Activated naive CD4-positive, alpha-beta T cell treated with anti-CD3 and anti-CD28 coated beads for 36 hours (primary cell): ENCODE measurements at regions not wholly inside any gene's neighbourhood (a gene's known extent, or its start where the extent isn't known, plus 50 kb on each side); places are given as distances from the start of the nearest gene placed in this dataset.

Experiments
- CTCF ChIA-PET: fragments of 350-600 bp; sonication (Branson Sonifier 250); formaldehyde crosslinking; loops from one replicate; lab custom pipeline; 2021; ENCODE audit warnings: antibody characterized with exemption; lab: Charles Lee
- DNase-seq: peaks from one replicate; pipeline ENCODE4 v3.0.0-alpha.2; 2020
- H3K27ac Mint-ChIP-seq: one replicate; pipeline ENCODE4 v1.8.0; 2021; ENCODE audit warnings: mild to moderate bottlenecking, mixed read lengths
- H3K27me3 Mint-ChIP-seq: one replicate; pipeline ENCODE4 v1.8.0; 2021; ENCODE audit warnings: low read depth, mixed read lengths
- H3K36me3 Mint-ChIP-seq: one replicate; pipeline ENCODE4 v1.8.0; 2021; ENCODE audit warnings: low read depth, mixed read lengths
- H3K4me1 Mint-ChIP-seq: one replicate; pipeline ENCODE4 v1.8.0; 2021; ENCODE audit warnings: low read depth, mixed read lengths
- H3K4me3 Mint-ChIP-seq: one replicate; pipeline ENCODE4 v1.8.0; 2021; ENCODE audit warnings: mild to moderate bottlenecking, moderate library complexity, mixed read lengths
- H3K9me3 Mint-ChIP-seq: one replicate; pipeline ENCODE4 v1.8.0; 2021; ENCODE audit warnings: mixed read lengths
- intact Hi-C: fragments of 100-400 bp; cut with micrococcal nuclease; formaldehyde crosslinking; loops from one replicate; pipeline ENCODE4 v1.15.1; 2023

GRCh38 chr6:28693751-28694443, 168.2 kb downstream of the GPX5 start:
- Mint-ChIP-seq H3K27me3 (peaks cover 80% of the 10 kb centered on the region), H3K4me1 (peaks cover 26% of the 10 kb centered on the region), H3K36me3 (peaks cover 4% of the 10 kb centered on the region), H3K4me3 (peak overlapping the region; percentile 25), H3K9me3 (no peaks in the 10 kb centered on the region), H3K27ac (no peak overlapping the region)
- DNase-seq: no peak
- CTCF ChIA-PET: interaction anchor here (0.6 to 1.5 kb wide), 3 partner anchors 89 to 322 kb away, joined by 3 to 5 read pairs (median 4); no protein-coding TSS in a partner anchor
- intact Hi-C loops: loop anchor here (5.0 kb wide), 1 partner anchor 33 kb away; no protein-coding TSS in a partner anchor

DNA sequence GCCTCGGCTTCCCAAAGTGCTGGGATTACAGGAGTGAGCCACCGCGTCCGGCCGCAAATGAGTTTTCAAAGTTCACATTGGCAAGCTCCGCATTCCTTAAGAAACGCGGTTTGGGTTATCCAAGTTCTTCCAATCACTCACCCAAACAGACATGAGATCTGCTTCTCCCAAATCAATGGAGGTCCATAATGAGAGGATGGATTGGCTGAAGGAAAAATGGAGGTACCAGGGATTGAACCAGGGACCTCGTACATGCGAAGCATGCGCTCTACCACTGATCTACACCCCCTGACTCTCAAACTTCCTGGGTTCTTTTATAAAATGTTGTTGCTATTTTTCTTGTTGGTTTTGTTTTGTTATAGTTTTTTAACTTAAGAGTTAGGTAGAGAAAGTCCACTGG, 170.0 kb downstream of the GPX5 start:
- H3K9me3 Mint-ChIP-seq: no peaks in the 10 kb centered on the region
- DNase-seq: no peak
- CTCF ChIA-PET: interaction anchor here (0.6 kb wide), 1 partner anchor 1400 kb away, joined by 4 read pairs; no protein-coding TSS in a partner anchor
- peaks cover 84% of the 10 kb centered on the region for H3K27me3 Mint-ChIP-seq
- intact Hi-C loops: no loop called here
- peaks cover 26% of the 10 kb centered on the region for H3K4me1 Mint-ChIP-seq
- H3K27ac Mint-ChIP-seq: peak overlapping the region; percentile 50
- peaks cover 4% of the 10 kb centered on the region for H3K36me3 Mint-ChIP-seq
- peak overlapping the region; percentile 52 for H3K4me3 Mint-ChIP-seq

DNA sequence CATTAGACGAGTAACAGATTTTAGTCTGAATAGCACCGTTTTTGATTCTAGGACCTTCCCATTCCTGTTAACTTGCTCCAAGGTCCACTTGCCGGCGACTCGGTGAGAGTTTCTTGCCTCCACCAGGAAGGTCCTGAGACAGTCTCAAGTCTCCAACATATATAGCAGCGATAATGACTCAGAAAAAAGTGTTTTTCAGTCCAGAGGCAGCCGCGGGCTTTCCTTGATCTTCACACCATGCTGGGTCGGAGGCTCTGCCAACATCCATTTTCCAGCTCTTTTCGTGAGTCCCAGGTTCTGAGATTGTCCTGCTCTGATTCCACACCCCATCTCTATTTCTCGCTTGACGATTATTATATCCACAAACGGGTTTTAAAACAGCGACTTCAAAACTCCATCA, 170.5 kb downstream of the GPX5 start:
- Mint-ChIP-seq H3K4me3 (peak overlapping the region; percentile 52), H3K4me1 (peaks cover 26% of the 10 kb centered on the region), H3K27me3 (peaks cover 82% of the 10 kb centered on the region), H3K9me3 (no peaks in the 10 kb centered on the region), H3K36me3 (peaks cover 4% of the 10 kb centered on the region), H3K27ac (peak overlapping the region; percentile 50)
- intact Hi-C loops: no loop called here
- CTCF ChIA-PET: no interaction called here
- DNase-seq: no peak

DNA sequence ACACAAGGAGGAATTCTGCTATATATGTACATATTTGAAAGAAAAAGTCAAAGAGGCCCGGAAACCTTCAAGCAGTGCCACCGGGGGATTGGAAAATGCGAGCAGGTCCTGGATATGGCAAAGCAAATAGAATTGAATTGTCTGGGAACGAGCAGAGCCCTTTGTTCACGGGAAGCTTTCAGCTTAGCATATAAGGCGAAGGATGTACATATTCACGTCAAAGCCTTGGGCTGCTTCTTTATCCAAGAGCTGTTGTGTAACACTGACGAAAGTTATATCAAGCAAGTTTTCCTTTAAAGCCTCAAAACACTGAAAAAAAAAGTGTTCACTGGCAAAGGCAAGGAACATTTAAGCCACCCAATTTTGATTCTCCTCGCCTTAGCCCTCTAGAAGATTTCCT, 171.0 kb downstream of the GPX5 start:
- Mint-ChIP-seq H3K27ac (no peak overlapping the region), H3K9me3 (no peaks in the 10 kb centered on the region), H3K36me3 (peaks cover 4% of the 10 kb centered on the region), H3K4me1 (peaks cover 26% of the 10 kb centered on the region), H3K4me3 (no peak overlapping the region), H3K27me3 (peaks cover 82% of the 10 kb centered on the region)
- no peak for DNase-seq
- intact Hi-C loops: no loop called here
- CTCF ChIA-PET: interaction anchor here (0.8 to 1.0 kb wide), 2 partner anchors 12 to 316 kb away, joined by 3 read pairs; no protein-coding TSS in a partner anchor

- peaks cover 6% of the 10 kb centered on the region for H3K4me1 Mint-ChIP-seq
- CTCF ChIA-PET: interaction anchor here (0.5 to 0.6 kb wide), 2 partner anchors 66 to 1478 kb away, joined by 3 to 4 read pairs; no protein-coding TSS in a partner anchor
- intact Hi-C loops: no loop called here
- H3K27me3 Mint-ChIP-seq: peaks cover 72% of the 10 kb centered on the region
- no peak overlapping the region for H3K27ac Mint-ChIP-seq
- DNase-seq: no peak
- H3K36me3 Mint-ChIP-seq: peaks cover 9% of the 10 kb centered on the region
- no peak overlapping the region for H3K4me3 Mint-ChIP-seq
- H3K9me3 Mint-ChIP-seq: peaks cover 20% of the 10 kb centered on the region
These were observed 182.0 kb downstream of the GPX5 start for GRCh38 chr6:28707387-28708282.

DNA sequence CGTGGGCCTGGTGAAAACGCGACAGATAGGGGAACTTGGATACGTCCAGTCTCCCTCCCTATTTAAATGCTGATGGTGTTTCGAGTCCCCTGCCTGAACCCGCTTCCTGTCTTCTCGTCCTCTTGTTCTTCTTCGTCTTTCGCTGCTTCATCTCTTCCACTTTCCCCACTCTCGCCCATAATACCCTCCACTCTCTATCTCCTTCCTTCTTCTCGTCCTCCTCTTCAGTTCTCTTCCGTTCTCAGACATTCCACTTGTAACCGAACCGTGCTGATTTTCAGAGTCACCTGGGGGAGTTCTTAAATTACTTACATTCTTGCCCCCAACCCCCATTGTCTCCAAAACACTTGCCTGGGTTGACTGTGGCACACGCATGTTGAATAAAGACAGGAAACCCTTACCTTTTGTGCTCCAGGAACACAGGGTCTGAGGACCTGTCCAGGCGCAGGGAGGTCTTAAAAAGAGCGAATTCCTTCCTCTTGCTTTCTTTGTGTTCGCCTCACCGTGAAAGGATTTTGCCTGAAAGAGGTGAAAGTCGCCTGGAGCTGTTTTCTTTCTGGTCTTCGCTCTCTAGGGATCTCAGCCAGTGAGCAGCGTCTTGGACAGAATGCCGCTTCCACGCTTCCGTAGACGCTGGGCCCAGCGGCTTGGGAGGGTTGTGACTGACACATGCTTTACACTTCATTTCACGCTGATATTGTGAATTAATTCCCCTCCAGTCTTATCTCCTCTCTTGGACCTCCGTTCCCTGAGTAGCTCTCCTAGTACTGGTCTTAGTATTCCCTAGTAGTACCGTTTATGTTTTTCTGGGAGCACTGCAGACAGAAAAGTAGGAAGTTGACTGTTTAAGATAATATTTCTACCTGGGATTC, 184.0 kb downstream of the GPX5 start:
- CTCF ChIA-PET: no interaction called here
- no peak for DNase-seq
- peak overlapping the region; percentile 38 for H3K4me3 Mint-ChIP-seq
- H3K27me3 Mint-ChIP-seq: peaks cover 71% of the 10 kb centered on the region
- no peak overlapping the region for H3K27ac Mint-ChIP-seq
- peaks cover 9% of the 10 kb centered on the region for H3K36me3 Mint-ChIP-seq
- peaks cover 20% of the 10 kb centered on the region for H3K9me3 Mint-ChIP-seq
- peaks cover 6% of the 10 kb centered on the region for H3K4me1 Mint-ChIP-seq
- intact Hi-C loops: no loop called here

DNA sequence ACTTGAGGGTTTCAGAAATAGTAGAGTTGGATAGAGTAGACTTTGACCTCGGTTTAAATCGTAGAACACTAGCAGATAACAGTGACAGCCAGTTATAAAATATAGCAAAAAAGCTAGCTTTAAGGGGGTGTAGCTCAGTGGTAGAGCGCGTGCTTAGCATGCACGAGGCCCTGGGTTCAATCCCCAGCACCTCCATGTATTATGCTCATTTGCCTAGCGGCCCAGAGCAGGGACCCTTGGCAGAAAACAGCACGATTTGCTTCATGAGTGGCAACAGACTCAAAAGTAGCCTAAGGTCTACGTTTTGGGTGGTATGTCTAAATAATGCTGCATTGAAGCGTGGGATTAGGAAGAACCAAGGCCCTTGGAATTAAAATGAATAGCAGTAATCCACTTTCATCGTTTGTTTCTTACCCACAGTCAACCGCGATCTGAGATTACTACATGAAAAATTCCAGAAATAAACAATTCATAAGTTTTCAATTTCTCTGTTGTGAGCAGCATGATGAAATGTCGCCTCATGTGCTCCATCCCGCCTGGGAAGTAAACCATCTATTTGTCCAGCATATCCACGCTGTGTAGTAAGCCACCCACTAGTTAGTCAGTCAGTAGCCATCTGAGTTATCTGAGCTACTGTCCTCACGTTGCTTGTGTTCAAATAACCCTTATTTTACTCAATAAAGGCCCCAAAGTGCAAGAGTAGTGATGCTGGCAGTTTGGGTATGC, 184.9 kb downstream of the GPX5 start:
- Mint-ChIP-seq H3K27me3 (peaks cover 71% of the 10 kb centered on the region), H3K4me1 (peaks cover 6% of the 10 kb centered on the region), H3K9me3 (peaks cover 20% of the 10 kb centered on the region), H3K4me3 (peak overlapping the region; percentile 38), H3K36me3 (peaks cover 9% of the 10 kb centered on the region), H3K27ac (no peak overlapping the region)
- DNase-seq: peak; percentile 33
- CTCF ChIA-PET: no interaction called here
- intact Hi-C loops: no loop called here

GRCh38 chr6:28711325-28711724, 185.6 kb downstream of the GPX5 start:
- Mint-ChIP-seq H3K4me1 (peaks cover 6% of the 10 kb centered on the region), H3K36me3 (peaks cover 9% of the 10 kb centered on the region), H3K27me3 (peaks cover 72% of the 10 kb centered on the region), H3K4me3 (no peak overlapping the region), H3K27ac (no peak overlapping the region), H3K9me3 (peaks cover 19% of the 10 kb centered on the region)
- DNase-seq: no peak
- CTCF ChIA-PET: no interaction called here
- intact Hi-C loops: no loop called here

DNA sequence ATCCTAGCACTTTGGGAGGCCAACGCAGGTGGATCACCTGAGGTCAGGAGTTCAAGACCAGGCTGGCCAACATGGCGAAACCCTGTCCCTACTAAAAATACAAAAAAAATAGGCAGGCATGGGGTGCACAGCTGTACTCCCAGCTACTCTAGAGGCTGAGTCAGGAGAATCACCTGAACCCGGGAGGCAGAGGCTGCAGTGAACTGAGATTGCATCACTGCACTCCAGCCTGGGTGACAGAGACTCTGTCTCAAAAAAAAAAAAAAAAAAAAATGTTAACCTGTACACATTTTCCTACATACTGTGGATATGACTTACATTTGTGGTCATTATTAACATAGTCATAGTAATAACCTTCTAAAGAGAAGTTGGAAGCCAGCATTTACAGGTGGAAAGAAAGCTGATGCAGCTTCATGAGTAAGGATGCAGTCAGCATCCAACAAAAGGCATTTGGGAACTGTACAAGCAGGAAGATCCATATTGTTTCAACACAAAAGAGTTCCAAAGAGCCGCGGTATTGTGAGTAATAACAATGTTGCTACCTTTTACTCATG, 186.2 kb downstream of the GPX5 start:
- Mint-ChIP-seq H3K27ac (no peak overlapping the region), H3K27me3 (peaks cover 72% of the 10 kb centered on the region), H3K36me3 (peaks cover 9% of the 10 kb centered on the region), H3K9me3 (peaks cover 16% of the 10 kb centered on the region), H3K4me1 (peaks cover 6% of the 10 kb centered on the region), H3K4me3 (no peak overlapping the region)
- CTCF ChIA-PET: no interaction called here
- intact Hi-C loops: no loop called here
- DNase-seq: peak; percentile 25

DNA sequence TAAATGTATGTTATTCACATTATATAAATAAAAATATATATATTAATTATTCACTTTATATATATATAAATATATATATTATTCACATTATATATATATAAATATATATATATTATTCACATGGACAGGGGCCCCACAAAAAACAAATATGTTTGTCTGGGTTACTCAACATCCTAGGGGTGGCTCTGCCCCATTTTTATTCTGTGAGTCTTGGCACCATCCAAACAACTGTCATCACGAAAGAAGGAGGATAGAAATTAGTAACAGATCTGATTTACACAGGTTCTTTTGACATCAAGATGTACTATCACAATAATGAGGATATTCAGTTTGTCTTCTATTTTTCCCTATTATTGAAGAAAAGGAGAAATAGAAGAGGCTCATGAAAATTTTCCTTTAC, 187.3 kb downstream of the GPX5 start:
- Mint-ChIP-seq H3K36me3 (peaks cover 5% of the 10 kb centered on the region), H3K27me3 (peaks cover 67% of the 10 kb centered on the region), H3K4me3 (no peak overlapping the region), H3K9me3 (peaks cover 8% of the 10 kb centered on the region), H3K27ac (no peak overlapping the region), H3K4me1 (peaks cover 6% of the 10 kb centered on the region)
- CTCF ChIA-PET: no interaction called here
- no peak for DNase-seq
- intact Hi-C loops: no loop called here

- Mint-ChIP-seq H3K27me3 (peaks cover 65% of the 10 kb centered on the region), H3K9me3 (no peaks in the 10 kb centered on the region), H3K4me3 (no peak overlapping the region), H3K36me3 (no peaks in the 10 kb centered on the region), H3K27ac (no peak overlapping the region), H3K4me1 (no peaks in the 10 kb centered on the region)
- DNase-seq: peak; percentile 41
- intact Hi-C loops: no loop called here
- CTCF ChIA-PET: no interaction called here
These were observed 193.7 kb downstream of the GPX5 start for GRCh38 chr6:28719275-28719940.
